DOHH2 (cell line): ENCODE measurements at regions not wholly inside any gene's neighbourhood (a gene's known extent, or its start where the extent isn't known, plus 50 kb on each side); places are given as distances from the start of the nearest gene placed in this dataset.

ENCODE experiments used
- H3F3A ChIP-seq: fragments of 200-600 bp; sonication (generic), shearing (Covaris generic); 2 replicates; pipeline ENCODE4 v1.6.0; 2016; ENCODE audit warnings: antibody characterized with exemption, mild to moderate bottlenecking; ENCODE audit not compliant: control insufficient read depth, insufficient read depth
- H3K27ac ChIP-seq: fragments of 200-600 bp; sonication (generic); 2 replicates; pipeline ENCODE4 v1.5.1; 2014; ENCODE audit warnings: low read depth, mild to moderate bottlenecking, low read length, moderate library complexity
- H3K27me3 ChIP-seq: fragments of 200-600 bp; sonication (generic); 2 replicates; pipeline ENCODE4 v1.6.1; 2014; ENCODE audit warnings: mild to moderate bottlenecking, low read length, mixed read lengths; ENCODE audit not compliant: control insufficient read depth
- H3K36me3 ChIP-seq: fragments of 200-600 bp; sonication (generic); 2 replicates; pipeline ENCODE4 v1.6.1; 2014; ENCODE audit warnings: mild to moderate bottlenecking, low read length, moderate library complexity, mixed read lengths; ENCODE audit not compliant: control insufficient read depth
- H3K4me1 ChIP-seq: fragments of 200-600 bp; sonication (generic); 2 replicates; pipeline ENCODE4 v1.6.1; 2014; ENCODE audit warnings: mild to moderate bottlenecking, low read length, mixed read lengths; ENCODE audit not compliant: control insufficient read depth
- H3K4me2 ChIP-seq: fragments of 200-600 bp; sonication (generic); 2 replicates; pipeline ENCODE4 v1.6.0; 2014; ENCODE audit warnings: mild to moderate bottlenecking, low read length, moderate library complexity
- H3K4me3 ChIP-seq: fragments of 200-600 bp; sonication (generic); 2 replicates; pipeline ENCODE4 v1.5.1; 2014; ENCODE audit warnings: mild to moderate bottlenecking, low read length, mixed read lengths
- H3K79me2 ChIP-seq: fragments of 200-600 bp; sonication (generic); 2 replicates; pipeline ENCODE4 v1.6.1; 2014; ENCODE audit warnings: mild to moderate bottlenecking, low read length, mixed read lengths; ENCODE audit not compliant: control insufficient read depth
- H3K9me2 ChIP-seq: fragments of 200-600 bp; sonication (generic); replicated peaks from 2 replicates; pipeline ENCODE4 v1.6.1; 2014; ENCODE audit warnings: mild to moderate bottlenecking, low read length, mixed read lengths; ENCODE audit not compliant: control insufficient read depth
- H3K9me3 ChIP-seq: fragments of 200-600 bp; sonication (generic); 2 replicates; pipeline ENCODE4 v1.6.1; 2014; ENCODE audit warnings: antibody characterized with exemption, low read length, mixed read lengths; ENCODE audit not compliant: control insufficient read depth, insufficient read depth
- H4K20me1 ChIP-seq: fragments of 200-600 bp; sonication (generic); 2 replicates; pipeline ENCODE4 v1.6.0; 2014; ENCODE audit warnings: low read depth, mild to moderate bottlenecking, antibody characterized with exemption, low read length, moderate library complexity; ENCODE audit not compliant: control insufficient read depth, insufficient read depth
- CTCF ChIP-seq: fragments of 200-600 bp; sonication (generic); IDR thresholded peaks from one replicate; pipeline ENCODE4 v1.5.1; 2014; ENCODE audit warnings: antibody characterized with exemption, mild to moderate bottlenecking, low read depth, low read length; ENCODE audit not compliant: poor library complexity, severe bottlenecking
- EZH2phosphoT487 ChIP-seq: fragments of 200-600 bp; sonication (generic); IDR thresholded peaks from 2 replicates; pipeline ENCODE4 v1.6.1; 2017; ENCODE audit warnings: borderline replicate concordance, mild to moderate bottlenecking, antibody characterized with exemption, low read length, moderate library complexity, mixed read lengths

- Histone ChIP-seq H3K27me3 (no peaks in the 10 kb centered on the region; the same call in 1 of the 2 replicates), H3K4me2 (no peak overlapping the region), H3K9me2 (no peaks in the 10 kb centered on the region), H3K9me3 (no peaks in the 10 kb centered on the region), H3K4me3 (no peak overlapping the region), H3F3A (no peaks in the 10 kb centered on the region), H4K20me1 (no peaks in the 10 kb centered on the region), H3K4me1 (no peaks in the 10 kb centered on the region), H3K36me3 (no peaks in the 10 kb centered on the region), H3K27ac (no peak overlapping the region), H3K79me2 (no peaks in the 10 kb centered on the region)
- TF ChIP-seq EZH2phosphoT487 (no peak), CTCF (no peak)
Observed at GRCh38 chr15:91737151-91737818, 116.2 kb upstream of the SLCO3A1 start.

GRCh38 chr15:91741986-91742385 lies 111.5 kb upstream of the SLCO3A1 start:
- Histone ChIP-seq H4K20me1 (no peaks in the 10 kb centered on the region), H3K4me1 (no peaks in the 10 kb centered on the region), H3F3A (no peaks in the 10 kb centered on the region), H3K27me3 (no peaks in the 10 kb centered on the region; the same call in 1 of the 2 replicates), H3K79me2 (no peaks in the 10 kb centered on the region), H3K27ac (no peak overlapping the region), H3K4me2 (no peak overlapping the region), H3K9me2 (no peaks in the 10 kb centered on the region), H3K36me3 (no peaks in the 10 kb centered on the region), H3K9me3 (no peaks in the 10 kb centered on the region), H3K4me3 (no peak overlapping the region)
- TF ChIP-seq EZH2phosphoT487, result no peak
- TF ChIP-seq CTCF, result no peak

- Histone ChIP-seq H3K79me2 (no peaks in the 10 kb centered on the region), H3K4me3 (no peak overlapping the region), H4K20me1 (no peaks in the 10 kb centered on the region), H3K9me3 (no peaks in the 10 kb centered on the region), H3K27ac (no peak overlapping the region), H3F3A (no peaks in the 10 kb centered on the region), H3K4me1 (no peaks in the 10 kb centered on the region), H3K4me2 (no peak overlapping the region), H3K27me3 (no peaks in the 10 kb centered on the region), H3K9me2 (no peaks in the 10 kb centered on the region), H3K36me3 (no peaks in the 10 kb centered on the region)
- TF ChIP-seq CTCF, result no peak
- TF ChIP-seq EZH2phosphoT487, result no peak
Observed at GRCh38 chr15:91751611-91752010, 101.9 kb upstream of the SLCO3A1 start.
